ENCODE measurements at regions not wholly inside any gene's neighbourhood (a gene's known extent, or its start where the extent isn't known, plus 50 kb on each side); places are given as distances from the start of the nearest gene placed in this dataset.
"Not testable (repeated sequence)": the region's sequence is repeated elsewhere in the genome, so short reads cannot be mapped to it uniquely, and the experiment has no call there.

DNA sequence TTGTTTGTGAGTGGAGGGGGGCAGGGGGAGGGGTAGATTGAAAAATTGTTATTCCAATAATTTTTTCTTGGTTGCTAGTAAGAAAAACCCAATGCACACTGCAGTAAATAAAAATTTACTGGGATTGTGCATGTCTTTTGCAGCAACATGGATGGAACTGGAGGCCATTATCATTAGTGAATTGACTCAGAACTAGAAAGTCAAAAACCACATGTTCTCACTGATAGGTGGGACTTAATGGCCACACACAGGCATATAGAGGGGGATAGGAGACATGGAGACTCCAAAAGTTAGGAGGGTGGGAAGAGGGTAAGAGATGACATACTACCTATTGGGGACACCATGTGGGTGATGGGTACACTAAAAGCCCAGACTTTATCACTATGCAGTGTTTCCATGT is 67.2 kb downstream of the BUB3 start:
- ChIA-PET CTCF (interaction anchor here (0.5 to 0.8 kb wide), 4 partner anchors 18 to 318 kb away, joined by 3 to 11 read pairs (median 4); no protein-coding TSS in a partner anchor), POLR2A (ENCODE audit: low non-redundant PET) (no interaction called here)
- H3K27ac ChIP-seq = no peak overlapping the region
- TF ChIP-seq, protein P1, sequence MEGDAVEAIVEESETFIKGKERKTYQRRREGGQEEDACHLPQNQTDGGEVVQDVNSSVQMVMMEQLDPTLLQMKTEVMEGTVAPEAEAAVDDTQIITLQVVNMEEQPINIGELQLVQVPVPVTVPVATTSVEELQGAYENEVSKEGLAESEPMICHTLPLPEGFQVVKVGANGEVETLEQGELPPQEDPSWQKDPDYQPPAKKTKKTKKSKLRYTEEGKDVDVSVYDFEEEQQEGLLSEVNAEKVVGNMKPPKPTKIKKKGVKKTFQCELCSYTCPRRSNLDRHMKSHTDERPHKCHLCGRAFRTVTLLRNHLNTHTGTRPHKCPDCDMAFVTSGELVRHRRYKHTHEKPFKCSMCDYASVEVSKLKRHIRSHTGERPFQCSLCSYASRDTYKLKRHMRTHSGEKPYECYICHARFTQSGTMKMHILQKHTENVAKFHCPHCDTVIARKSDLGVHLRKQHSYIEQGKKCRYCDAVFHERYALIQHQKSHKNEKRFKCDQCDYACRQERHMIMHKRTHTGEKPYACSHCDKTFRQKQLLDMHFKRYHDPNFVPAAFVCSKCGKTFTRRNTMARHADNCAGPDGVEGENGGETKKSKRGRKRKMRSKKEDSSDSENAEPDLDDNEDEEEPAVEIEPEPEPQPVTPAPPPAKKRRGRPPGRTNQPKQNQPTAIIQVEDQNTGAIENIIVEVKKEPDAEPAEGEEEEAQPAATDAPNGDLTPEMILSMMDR (conservative IDR thresholded peaks at IDR 0.05; ENCODE audit: low read depth) = no peak
- DNase-seq (ENCODE audit: low spot score) = no peak

DNA sequence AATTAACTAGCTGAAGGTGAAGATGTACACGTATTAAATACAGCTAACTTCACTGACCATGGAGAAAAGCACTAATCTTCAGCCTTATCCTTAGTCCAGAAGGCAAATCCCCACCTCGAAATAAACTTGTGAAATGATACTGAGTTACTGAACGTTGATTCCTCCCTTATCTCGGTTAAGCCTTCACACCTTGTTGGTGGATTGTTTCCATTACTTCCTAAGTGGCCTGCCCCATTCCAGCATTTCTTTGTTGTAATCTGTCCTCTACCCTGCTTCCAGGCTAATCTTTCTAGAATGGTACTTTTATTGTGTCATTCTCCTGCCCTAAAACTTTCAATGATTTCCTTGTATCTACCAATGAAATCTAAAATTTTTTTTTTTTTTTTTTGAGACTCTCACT is 68.6 kb downstream of the BUB3 start:
- ChIA-PET CTCF (no interaction called here), POLR2A (ENCODE audit: low non-redundant PET) (no interaction called here)
- no peak overlapping the region for H3K27ac ChIP-seq
- no peak for DNase-seq (ENCODE audit: low spot score)
- TF ChIP-seq, protein P1 (conservative IDR thresholded peaks at IDR 0.05; ENCODE audit: low read depth) = no peak

DNA sequence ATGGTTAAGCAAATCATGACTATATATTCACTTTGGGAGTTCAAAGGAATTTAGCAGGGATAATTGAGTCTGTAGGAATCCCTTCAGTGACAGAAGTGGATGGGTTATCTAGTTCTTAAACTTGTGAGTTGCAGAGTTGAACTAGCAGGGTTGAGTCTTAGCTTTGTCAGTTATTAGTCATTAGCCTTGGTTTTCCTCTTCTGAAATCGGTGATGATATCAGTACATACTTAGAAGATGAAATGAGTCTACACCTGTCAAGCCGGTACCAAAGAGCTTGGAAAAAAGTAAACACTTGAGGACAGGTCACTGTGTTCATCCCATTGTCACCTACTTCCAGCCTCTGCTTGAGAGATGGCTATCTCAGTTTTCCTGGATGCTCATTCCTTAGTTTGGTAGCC is 73.5 kb downstream of the BUB3 start:
- TF ChIP-seq, protein P1 (conservative IDR thresholded peaks at IDR 0.05; ENCODE audit: low read depth) = no peak
- DNase-seq (ENCODE audit: low spot score) = peak; percentile 41
- no peak overlapping the region for H3K27ac ChIP-seq
- POLR2A ChIA-PET (ENCODE audit: low non-redundant PET) = interaction anchor here (0.5 kb wide), 1 partner anchor 16 kb away, joined by 5 read pairs; no protein-coding TSS in a partner anchor
- CTCF ChIA-PET = no interaction called here

DNA sequence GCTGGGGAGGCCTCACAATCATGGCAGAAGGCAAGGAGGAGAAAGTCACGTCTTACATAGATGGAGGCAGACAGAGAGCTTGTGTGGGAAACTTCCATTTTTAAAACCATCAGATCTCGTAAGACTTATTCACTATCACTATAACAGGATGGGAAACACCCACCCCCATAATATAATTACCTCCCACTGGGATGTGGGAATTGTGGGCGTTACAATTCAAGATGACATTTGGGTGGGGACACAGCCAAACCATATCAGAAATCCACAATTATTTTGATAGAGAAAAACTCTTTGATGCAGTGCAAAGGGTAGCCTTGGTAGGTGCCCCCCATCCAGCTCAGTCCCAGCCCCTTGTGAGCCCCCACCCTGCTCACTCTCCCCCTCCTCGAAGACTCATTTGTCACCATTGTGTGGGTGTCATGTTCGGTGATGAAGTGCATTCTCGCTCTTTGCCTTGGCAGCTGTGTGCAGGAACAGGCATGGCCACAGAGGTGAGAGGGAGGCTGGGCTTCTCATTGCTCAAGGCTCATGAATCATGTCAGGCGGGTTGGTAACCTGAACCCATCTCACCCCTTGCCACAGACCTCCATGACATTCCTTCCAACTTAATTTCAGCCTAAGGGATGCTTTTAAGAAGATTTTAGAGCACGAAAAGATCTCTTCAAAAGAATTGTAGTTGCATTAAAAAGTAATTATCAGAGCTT is 75.9 kb downstream of the BUB3 start:
- ChIA-PET CTCF (interaction anchor here (0.7 kb wide), 1 partner anchor 107 kb away, joined by 3 read pairs; no protein-coding TSS in a partner anchor), POLR2A (ENCODE audit: low non-redundant PET) (interaction anchor here (0.6 kb wide), 1 partner anchor 761 kb away, joined by 4 read pairs; no protein-coding TSS in a partner anchor)
- TF ChIP-seq, protein P1 (conservative IDR thresholded peaks at IDR 0.05; ENCODE audit: low read depth) = no peak
- no peak overlapping the region for H3K27ac ChIP-seq
- DNase-seq (ENCODE audit: low spot score) = peak; percentile 89

DNA sequence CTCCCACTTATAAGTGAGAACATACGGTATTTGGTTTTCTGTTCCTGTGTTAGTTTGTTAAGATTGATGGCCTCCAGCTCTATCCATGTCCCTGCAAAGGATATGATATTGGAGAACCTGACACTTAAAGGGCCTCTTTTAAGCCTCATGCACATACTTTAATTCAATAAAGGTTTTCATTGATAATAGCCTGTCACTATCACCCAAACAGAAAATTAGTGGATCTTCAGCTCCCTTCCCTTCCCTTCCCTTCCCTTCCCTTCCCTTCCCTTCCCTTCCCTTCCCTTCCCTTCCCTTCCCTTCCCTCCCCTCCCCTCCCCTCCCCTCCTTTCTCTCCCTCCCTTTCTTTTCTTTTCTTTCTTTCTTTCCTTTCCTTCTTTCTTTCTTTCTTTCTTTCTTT is 78.7 kb downstream of the BUB3 start:
- DNase-seq (ENCODE audit: low spot score); CTCF ChIA-PET; POLR2A ChIA-PET (ENCODE audit: low non-redundant PET); H3K27ac ChIP-seq: not testable (repeated sequence)

DNA sequence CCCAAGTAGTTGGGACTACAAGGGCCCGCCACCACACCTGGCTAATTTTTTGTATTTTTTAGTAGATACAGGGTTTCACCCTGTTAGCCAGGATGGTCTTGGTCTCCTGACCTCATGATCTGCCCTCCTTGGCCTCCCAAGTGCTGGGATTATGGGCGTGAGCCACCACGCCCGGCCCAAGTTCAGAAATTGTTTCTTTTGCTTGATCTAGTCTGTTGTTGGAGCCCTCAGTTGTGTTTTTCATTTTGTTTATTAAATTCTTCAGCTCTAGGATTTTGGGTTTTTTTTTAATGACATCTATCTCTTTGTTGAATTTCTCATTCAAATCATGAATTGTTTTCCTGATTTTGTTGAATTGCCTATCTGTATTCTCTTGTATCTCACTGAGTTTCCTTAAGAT is 80.8 kb downstream of the BUB3 start:
- CTCF ChIA-PET; H3K27ac ChIP-seq; POLR2A ChIA-PET (ENCODE audit: low non-redundant PET); DNase-seq (ENCODE audit: low spot score): not testable (repeated sequence)

DNA sequence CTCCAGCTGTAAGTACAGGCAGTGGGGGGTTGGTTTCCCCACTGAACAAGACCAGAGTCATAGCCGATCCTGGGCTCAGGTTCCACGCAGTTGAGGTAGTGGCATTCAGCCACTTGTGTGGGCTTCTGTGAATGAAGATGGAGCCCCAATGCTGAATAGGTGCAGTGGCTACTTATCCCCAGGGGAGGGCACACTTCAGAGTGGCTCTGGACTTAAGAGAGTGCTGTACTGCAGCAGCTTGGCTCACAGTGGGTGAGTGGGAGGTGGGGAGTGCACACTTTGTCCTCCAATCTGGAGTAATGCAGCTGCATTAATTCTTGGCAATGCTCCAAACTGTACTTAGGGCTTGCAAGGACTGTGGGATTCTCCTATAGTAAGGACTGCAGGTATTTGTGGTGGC is 81.9 kb downstream of the BUB3 start:
- H3K27ac ChIP-seq = no peak overlapping the region
- ChIA-PET CTCF (no interaction called here), POLR2A (ENCODE audit: low non-redundant PET) (no interaction called here)
- TF ChIP-seq, protein P1 (conservative IDR thresholded peaks at IDR 0.05; ENCODE audit: low read depth) = no peak
- no peak for DNase-seq (ENCODE audit: low spot score)
